ENCODE measurements at regions not wholly inside any gene's neighbourhood (a gene's known extent, or its start where the extent isn't known, plus 50 kb on each side); places are given as distances from the start of the nearest gene placed in this dataset.
"Not testable (repeated sequence)": the region's sequence is repeated elsewhere in the genome, so short reads cannot be mapped to it uniquely, and the experiment has no call there.

- DNase-seq (ENCODE audit: low read depth in 1 of 2, low spot score in 1 of 2): no peak
Observed at GRCh38 chr6:154629127-154629526, 104.1 kb upstream of the SCAF8 start.

GRCh38 chr6:154632119-154632518 lies 101.1 kb upstream of the SCAF8 start:
- DNase-seq (ENCODE audit: low read depth in 1 of 2, low spot score in 1 of 2): no peak

DNA sequence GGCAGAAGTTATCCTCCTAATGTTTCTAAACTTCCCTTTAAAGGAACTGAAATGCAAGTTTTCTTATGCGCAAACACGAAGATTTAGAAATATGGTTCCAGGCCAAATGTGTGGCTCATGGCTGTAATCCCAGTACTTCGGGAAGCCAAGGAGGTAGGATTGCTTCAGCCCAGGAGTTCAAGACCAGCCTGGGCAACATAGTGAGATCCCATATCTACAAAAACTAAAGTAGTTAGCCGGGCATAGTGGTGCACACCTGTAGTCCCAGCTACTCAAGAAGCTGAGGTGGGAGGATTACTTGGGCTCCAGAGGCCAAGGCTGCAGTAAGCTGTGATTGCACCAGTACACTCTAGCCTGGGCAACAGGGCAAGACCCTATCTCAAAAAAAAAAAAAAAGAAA lies 95.8 kb upstream of the SCAF8 start:
- DNase-seq (ENCODE audit: low read depth in 1 of 2, low spot score in 1 of 2): no peak

GRCh38 chr6:154638369-154638768 lies 94.8 kb upstream of the SCAF8 start:
- DNase-seq (ENCODE audit: low read depth in 1 of 2, low spot score in 1 of 2): no peak

DNA sequence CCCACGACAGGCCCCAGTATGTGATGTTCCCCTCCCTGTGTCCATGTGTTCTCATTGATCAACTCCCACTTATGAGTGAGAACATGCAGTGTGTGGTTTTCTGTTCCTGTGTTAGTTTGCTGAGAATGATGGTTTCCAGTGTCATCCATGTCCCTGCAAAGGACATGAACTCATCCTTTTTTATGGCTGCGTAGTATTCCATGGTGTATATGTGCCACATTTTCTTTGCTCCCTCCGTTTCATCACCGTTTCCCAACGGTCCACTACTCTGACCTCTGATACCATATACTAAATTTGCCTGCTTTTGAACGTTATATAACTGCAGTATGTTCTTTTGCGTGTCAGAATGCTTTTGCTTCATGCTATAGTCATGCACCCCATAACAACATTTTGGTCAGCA lies 94.0 kb upstream of the SCAF8 start:
- not testable (repeated sequence) for DNase-seq (ENCODE audit: low read depth in 1 of 2, low spot score in 1 of 2)

DNA sequence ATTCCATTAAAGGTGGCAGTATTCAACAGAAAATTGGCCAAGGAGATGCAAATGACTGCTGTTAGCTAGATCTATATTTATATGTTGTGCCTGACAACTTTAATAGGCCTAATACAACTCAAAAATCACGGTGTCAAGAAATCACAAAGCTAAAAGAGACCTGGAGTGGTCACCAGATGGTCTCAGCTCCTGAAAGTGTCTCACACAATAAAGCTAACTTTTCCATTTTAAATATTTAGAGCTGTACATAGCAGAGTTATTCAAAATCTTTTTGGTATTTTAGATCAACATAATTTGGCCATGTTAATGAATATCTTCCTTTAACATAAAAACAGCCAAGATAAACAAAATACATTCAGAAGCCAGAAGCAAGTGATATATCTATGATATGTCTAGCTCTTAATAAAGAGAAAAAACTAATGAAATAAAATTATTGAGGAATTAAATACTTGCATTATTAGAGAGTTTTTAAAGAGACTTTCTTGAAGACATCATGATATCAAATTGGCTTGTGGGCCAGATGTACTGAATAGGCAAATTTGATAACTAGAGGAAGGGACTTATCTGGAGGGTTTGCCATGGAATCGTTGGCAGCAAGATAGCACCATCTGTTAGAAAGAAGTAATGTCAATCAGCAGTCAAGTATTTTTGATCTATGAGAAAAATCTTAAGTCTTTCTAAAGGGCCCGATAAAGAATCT lies 84.9 kb upstream of the SCAF8 start:
- DNase-seq (ENCODE audit: low read depth in 1 of 2, low spot score in 1 of 2): no peak

DNA sequence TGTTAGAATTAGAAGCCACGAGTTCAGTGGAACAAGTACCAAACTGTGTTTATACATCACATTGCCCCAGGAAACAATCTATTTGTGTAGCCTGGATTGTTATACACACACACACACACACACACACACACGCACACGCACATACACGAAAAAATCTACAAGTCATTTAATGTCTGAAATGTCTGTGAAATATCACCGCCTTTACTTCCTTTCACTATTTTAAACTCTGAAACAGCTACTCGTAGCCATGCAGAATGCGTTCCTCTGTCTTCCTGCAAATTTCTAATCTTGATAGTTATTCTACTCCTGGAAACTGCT lies 84.4 kb upstream of the SCAF8 start:
- no peak for DNase-seq (ENCODE audit: low read depth in 1 of 2, low spot score in 1 of 2)

DNA sequence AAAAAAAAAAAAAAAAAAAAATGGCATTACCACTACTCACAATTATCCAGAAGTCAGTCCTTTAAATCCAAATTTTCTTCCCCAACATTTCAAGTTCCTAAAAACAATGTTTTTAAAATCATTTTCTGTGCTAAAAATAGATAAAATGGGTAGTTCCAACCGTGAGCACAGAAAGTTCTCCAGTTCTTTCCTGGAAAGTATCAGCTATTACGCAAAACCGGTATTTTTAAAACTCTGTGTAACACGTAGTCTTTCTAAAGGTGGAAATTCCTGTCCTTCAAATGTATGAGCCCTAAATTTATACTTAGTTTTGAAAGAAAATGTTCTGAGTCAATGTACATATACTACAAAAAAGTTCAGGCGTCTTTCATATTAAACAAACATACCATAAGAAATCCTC lies 83.5 kb upstream of the SCAF8 start:
- no peak for DNase-seq (ENCODE audit: low read depth in 1 of 2, low spot score in 1 of 2)

DNA sequence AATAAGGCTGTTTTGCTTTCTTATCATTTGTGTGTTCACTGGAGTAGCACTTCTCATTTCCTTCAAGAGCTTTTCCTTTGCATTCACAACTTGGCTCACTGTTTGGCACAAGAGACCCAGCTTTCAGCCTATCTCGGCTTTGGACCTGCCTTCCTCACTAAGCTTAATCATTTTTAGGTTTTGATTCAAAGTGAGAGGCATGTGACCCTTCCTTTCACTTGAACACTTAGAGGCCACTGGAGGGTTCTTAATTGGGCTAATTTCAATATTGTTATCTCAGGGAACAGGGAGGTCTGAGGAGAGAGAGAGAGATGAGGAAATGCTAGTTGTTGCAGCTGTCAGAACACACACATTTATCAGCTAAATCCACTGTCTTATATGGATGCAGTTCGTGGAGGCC lies 82.9 kb upstream of the SCAF8 start:
- DNase-seq (ENCODE audit: low read depth in 1 of 2, low spot score in 1 of 2): no peak

- DNase-seq (ENCODE audit: low read depth in 1 of 2, low spot score in 1 of 2): no peak
Observed at GRCh38 chr6:154651656-154652055, 81.6 kb upstream of the SCAF8 start.

DNA sequence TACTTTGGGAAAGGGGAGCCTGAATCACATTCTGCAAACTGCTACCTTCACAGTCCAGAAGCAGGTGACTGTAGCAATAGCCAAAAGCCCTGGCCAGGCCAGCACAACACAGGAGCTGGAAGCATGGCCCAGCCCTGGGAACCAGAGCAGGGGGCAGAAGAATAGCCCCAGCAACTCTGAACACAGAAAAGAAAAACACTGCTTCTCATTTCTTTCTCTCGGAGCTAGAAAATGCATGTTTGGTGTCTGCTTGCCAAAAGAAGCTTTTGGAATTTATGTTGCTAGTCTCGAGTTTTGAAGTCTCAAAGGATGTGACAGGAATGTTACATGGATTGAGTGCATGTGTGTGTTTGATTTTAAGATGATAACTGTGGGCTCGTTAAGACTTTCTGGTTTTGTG lies 79.8 kb upstream of the SCAF8 start:
- DNase-seq (ENCODE audit: low read depth in 1 of 2, low spot score in 1 of 2): no peak

DNA sequence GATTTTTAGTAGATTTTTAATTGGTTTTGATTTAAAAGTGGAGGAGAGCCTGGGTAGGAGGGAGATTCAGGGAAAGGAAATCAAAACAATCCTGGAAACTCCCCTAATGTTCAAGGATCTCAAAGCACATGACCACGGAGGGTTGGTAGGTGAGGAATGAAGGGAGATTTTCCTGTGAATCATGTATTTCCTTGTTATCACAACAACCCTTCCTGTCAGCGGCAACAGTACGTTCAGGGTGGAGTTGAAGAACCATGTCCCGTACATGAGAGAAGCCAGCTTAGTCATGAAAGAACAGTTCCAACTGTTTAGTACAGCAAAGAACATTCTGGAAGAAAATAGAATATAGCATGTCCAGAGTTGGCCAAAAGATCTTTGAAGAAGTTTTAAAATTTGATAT lies 79.4 kb upstream of the SCAF8 start:
- no peak for DNase-seq (ENCODE audit: low read depth in 1 of 2, low spot score in 1 of 2)

- DNase-seq (ENCODE audit: low read depth in 1 of 2, low spot score in 1 of 2): no peak
Observed at GRCh38 chr6:154656660-154657059, 76.6 kb upstream of the SCAF8 start.

GRCh38 chr6:154661768-154662167 lies 71.4 kb upstream of the SCAF8 start:
- no peak for DNase-seq (ENCODE audit: low read depth in 1 of 2, low spot score in 1 of 2)

DNA sequence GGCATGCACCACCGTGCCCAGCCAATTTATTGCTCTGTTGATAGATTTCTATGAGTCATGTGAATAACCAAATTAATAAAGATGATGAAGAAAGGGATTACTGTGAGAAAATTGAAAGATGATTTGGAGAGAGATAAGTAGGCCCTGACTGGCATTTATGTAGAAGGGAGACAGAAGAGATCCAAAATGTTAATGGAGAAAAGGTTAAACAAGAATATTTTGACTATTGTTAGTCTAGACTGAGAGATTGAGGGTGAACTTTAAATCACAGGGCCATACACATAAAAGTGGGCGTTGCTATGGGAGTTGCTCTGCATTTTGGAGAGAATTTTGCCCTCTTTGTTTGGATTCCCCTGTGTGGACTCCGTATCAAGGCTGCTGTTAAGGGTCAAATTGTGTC lies 68.9 kb upstream of the SCAF8 start:
- DNase-seq (ENCODE audit: low read depth in 1 of 2, low spot score in 1 of 2): no peak

DNA sequence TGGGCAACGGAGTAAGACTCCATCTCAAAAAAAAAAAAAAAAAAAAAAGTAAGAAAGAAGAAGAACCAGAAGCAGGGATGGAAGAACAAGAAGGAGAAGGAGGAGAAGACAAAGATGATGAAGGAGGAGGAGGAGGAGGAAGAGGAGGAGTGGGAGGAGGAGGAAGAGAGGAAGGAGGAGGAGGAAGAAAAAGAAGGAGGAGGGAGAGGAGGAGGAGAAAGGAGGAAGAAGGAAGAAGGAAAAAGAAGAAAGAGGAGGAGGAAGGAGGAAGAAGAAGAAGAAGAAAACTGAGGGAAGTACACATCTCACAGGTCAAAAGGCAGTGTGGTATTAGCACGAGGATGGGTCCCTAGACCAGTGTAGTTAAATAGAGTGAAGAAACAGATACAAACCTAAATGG lies 65.1 kb upstream of the SCAF8 start:
- no peak for DNase-seq (ENCODE audit: low read depth in 1 of 2, low spot score in 1 of 2)

DNA sequence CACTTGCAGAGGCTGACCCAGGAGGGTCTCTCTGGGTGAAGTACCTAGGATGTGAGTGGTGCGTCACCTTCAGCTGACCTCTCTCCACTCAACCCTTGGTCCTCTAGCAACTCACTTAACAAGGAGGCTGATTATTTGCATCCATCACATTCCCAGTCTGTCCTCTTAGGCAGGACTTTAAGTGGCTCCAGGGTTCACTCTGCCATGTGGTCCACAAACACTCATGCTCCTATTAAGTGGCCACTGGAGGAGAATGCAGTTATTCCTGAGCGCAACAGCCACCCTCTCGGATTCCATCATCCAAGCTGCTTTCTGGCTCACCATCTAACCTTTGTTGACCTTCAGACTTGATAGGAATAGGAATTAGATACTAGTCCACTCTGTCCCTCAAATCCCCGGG lies 61.1 kb upstream of the SCAF8 start:
- no peak for DNase-seq (ENCODE audit: low read depth in 1 of 2, low spot score in 1 of 2)

DNA sequence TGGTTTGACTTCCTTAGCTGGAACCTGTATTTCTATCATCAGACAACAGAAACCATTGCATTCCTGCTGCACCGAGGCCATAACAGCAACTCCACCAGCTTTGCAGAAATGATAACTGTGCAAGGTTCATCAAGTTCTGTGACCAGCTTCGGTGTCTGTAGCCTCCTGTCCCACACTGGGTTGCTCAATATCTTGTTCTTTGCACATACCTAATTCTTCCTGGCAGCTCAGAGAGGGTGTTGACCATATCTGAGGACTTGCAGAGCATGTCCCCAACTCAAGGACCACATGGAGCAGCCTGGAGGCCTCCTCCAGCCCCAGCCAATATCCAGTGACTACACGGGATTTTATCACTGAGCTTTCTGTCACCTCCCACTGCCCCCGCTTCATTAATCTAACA lies 59.3 kb upstream of the SCAF8 start:
- DNase-seq (ENCODE audit: low read depth in 1 of 2, low spot score in 1 of 2): no peak

- peak; percentile 66 to 69 for DNase-seq (ENCODE audit: low read depth in 1 of 2, low spot score in 1 of 2)
Observed at GRCh38 chr6:154675602-154676088, 57.6 kb upstream of the SCAF8 start.

- DNase-seq (ENCODE audit: low read depth in 1 of 2, low spot score in 1 of 2): no peak
Observed at GRCh38 chr6:154682633-154683125, 50.5 kb upstream of the SCAF8 start.

Data from activated T-helper 1 cell treated with anti-CD3 and anti-CD28 coated beads, Interleukin-2, amount 50 U/mL, for 16 hours (primary cell).